H1 (cell line): ENCODE measurements at regions not wholly inside any gene's neighbourhood (a gene's known extent, or its start where the extent isn't known, plus 50 kb on each side); places are given as distances from the start of the nearest gene placed in this dataset.

Experiments
- GTF2F1 ChIP-seq: IDR thresholded peaks from 2 replicates; pipeline ENCODE4 v1.6.1; 2012; ENCODE audit warnings: low read depth, low read length, improper control_type of control experiment, borderline replicate concordance
- NANOG ChIP-seq: IDR thresholded peaks from 2 replicates; pipeline ENCODE4 v1.6.1; 2011; ENCODE audit warnings: low read length, low read depth, mild to moderate bottlenecking, inconsistent platforms; ENCODE audit not compliant: insufficient read depth, poor library complexity, severe bottlenecking
- RFX5 ChIP-seq: IDR thresholded peaks from 2 replicates; pipeline ENCODE4 v1.6.1; 2011; ENCODE audit warnings: low read depth, low read length, improper control_type of control experiment, borderline replicate concordance

DNA sequence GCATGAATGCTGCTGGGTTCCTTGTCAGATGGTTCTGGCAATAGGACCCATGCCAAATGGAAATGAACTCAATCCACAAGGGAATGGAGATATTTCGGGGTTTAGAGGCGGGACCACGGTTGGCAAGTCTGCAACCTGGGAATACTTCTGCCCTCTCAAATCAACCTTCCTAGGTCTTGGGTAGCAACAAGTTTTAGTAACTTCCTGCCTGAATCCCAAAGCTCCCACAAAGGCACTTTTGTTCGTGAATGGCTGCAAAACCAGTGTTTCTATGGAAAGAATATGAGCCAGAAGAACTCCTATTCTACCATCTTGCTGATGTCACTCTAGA, 790.1 kb upstream of the SLC8A1 start (continued):
- TF ChIP-seq RFX5: no peak
- TF ChIP-seq GTF2F1: no peak
- TF ChIP-seq NANOG: no peak
- TF ChIP-seq, all 59 proteins: peak for 0
